Left colon (tissue), 2 donors: ENCODE measurements at regions not wholly inside any gene's neighbourhood (a gene's known extent, or its start where the extent isn't known, plus 50 kb on each side); places are given as distances from the start of the nearest gene placed in this dataset.

Experiments
- ATAC-seq: fragments of 200-7000 bp; cut with Tn5 transposase; one replicate; pipeline ENCODE4 v1.9.1; 2020; ENCODE audit warnings: mild to moderate bottlenecking, moderate library complexity
- DNase-seq, 2 donors: peaks; one replicate each; pipeline ENCODE4 v3.0.0-alpha.2; 2020
- intact Hi-C, 2 donors: fragments of 100-400 bp; cut with DNase I in 1 of 2; cut with micrococcal nuclease in 1 of 2; formaldehyde crosslinking; loops; one replicate each; pipeline versions ENCODE4 v1.11.2 to v1.14.0; 2022; cut with DNase I, micrococcal nuclease
- donor health status: DM: no; HTN: no; CAD: no.
- donor health status: DM: yes; HTN: yes; CAD: no.

DNA sequence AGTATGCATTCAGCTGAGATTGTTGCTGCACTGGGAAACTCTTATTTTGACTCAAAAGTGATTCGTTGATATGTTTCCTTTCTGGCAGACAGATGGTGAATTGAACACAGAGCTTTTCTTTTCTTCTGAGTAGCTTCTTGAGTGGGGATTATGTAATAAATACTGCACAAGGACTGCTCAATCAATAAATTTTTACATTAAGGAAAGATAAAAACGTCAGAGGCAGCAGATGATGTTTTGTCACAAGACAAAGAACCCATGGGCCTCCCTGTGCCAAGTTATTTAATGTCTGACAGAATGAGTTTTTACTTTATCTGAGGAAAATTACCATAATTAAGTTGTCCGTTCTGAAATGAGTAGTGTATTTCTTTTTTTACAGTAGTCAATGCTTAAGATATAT is 460.3 kb downstream of the UTRN start:
- ATAC-seq (no peak), DNase-seq (no peak)
- intact Hi-C loops, result no loop called here

- intact Hi-C loops, result no loop called here
- no peak for ATAC-seq
- DNase-seq, result no peak
Measured at GRCh38 chr6:144746902-144747469, 461.9 kb downstream of the UTRN start.

DNA sequence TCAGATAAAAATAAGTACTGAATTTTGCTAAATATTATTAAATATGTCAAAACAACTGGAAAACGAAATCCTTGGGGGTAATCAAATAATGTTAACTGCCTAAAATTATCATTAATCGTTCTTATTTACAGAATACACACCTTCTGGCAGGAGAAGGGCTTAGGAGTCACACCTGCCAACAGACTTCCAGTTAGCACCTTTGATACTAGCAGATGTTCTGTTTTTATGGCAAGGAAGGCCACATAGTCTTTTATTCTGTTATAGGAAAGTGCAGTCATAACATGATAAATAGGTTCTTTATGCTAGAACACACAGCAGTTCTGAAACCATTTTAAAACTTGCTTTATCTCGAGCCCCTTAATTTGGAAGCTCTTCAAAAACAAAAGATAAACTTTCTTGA is 464.1 kb downstream of the UTRN start:
- DNase-seq (no peak), ATAC-seq (peak; percentile 83)
- intact Hi-C loops, result no loop called here

DNA sequence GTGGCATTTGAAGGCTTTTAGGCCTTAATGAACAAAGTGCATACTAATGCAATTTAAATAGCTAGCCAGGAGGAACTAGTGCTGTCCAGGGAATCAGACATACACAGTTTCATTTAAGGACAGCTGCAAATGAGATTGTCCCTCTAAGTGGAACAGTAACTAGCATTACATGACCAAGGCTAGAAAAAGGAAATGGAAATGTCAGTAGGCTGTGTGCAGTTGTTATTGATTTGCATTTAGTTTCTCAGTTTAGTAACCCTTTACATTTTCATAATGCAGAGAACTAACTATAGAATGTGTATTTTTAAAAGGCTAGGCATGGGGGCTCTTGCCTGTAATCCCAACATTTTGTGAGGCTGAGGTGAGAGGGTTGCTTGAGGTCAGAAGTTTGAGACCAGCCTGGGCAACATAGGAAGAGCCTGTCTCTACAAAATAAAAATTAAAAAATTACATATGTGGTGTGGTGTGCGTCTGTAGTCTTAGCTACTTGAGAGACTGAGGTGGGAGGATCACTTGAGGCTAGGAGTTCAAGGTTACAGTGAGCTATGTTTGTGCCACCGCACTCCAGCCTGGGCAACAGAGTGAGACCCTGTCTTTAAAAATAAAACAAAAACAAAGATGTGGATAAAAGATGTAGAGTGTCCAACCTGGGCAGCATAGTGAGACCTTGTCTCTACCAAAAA is 468.0 kb downstream of the UTRN start:
- ATAC-seq (no peak), DNase-seq (no peak)
- intact Hi-C loops, result no loop called here

DNA sequence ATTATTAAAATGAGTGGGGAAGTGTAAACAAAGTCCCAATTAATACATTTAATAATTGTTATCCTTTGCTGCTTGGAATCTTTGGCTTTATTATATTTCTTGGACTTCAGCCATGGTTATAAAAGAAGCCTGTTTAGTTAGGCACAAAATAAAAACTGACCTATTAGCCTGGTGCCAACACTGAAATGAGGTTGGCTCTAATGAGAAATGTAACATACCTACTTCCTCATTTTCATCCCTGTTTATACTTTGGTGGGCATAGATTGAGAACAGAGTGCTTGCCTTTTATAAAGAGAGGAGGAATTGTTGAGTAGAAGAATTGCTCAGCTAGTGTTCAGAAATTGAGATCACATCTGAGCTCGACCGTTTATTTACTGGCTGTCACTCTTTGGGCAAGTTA is 471.3 kb downstream of the UTRN start:
- intact Hi-C loops, result no loop called here
- DNase-seq (no peak), ATAC-seq (no peak)

GRCh38 chr6:144757299-144757698 is 472.2 kb downstream of the UTRN start:
- intact Hi-C loops, result no loop called here
- DNase-seq, result no peak
- ATAC-seq, result no peak

DNA sequence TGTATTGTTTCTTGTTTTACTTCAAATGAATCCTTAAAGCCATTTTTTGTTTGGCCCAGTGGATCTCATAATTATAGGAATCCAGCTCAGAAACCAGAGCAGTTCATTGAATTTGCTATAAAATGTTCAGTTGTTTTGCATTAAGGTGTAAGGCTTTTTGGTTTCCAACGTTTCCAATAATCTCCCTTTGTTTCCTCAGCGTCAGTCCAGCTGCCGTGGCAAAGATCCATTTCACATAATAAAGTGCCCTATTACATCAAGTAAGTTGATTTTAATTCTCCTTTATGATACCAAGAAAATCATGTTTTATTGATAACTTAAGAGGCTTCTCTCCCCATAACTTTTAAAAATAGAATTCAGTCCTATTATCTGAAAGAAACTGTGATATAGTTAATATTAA is 472.6 kb downstream of the UTRN start:
- DNase-seq, result no peak
- intact Hi-C loops, result no loop called here
- ATAC-seq, result no peak

GRCh38 chr6:144758602-144759001 is 473.5 kb downstream of the UTRN start:
- intact Hi-C loops, result no loop called here
- ATAC-seq (no peak), DNase-seq (no peak)

DNA sequence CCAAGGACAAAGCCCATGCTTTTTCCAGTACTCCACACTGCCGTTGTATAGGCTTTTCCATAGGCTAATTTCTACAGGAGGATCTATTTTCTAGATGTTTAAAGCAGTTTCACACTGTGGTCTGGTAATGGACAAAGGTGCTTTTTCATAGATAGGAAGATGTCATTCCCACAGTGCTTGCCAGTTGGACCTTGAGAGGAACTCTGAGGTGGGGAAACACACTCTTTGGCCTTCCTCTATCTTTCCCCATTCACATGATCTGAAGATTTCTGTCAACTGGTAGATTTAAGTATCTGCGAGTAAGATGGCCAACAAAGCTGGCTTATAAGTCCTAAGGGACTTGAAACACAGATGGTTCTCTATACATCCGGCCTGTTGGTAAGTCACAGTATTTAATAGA is 477.3 kb downstream of the UTRN start:
- intact Hi-C loops, result no loop called here

GRCh38 chr6:144767051-144767450 is 481.9 kb downstream of the UTRN start:
- DNase-seq (no peak), ATAC-seq (no peak)
- intact Hi-C loops, result no loop called here

More for the DNA sequence above, 477.3 kb downstream of the UTRN start:
- DNase-seq (no peak), ATAC-seq (no peak)

DNA sequence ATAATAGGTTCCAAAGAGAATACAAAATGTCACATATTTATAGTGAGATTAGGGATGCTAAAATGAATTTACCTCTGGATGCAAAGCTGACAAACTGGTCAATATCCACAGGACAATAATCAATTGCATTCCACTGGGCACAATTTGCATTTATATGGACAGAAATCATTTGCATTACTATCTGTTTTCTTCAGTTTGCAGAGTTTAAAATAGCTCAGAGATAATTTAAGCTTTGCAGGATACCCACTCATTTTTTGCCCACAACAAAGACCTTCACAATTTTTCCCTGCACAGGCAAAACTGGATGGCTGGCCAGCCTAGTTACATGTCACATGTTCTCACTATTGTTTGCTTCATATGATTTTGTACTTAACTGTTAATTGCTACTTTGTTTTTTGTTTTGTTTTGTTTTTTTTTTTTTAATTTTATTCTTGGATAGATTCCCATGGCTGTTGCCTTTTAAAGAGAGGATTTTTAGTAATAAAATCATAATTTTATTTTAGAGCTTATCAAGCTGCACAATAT is 483.5 kb downstream of the UTRN start:
- DNase-seq (no peak), ATAC-seq (no peak)
- intact Hi-C loops, result no loop called here

GRCh38 chr6:144769142-144769541 is 484.0 kb downstream of the UTRN start:
- intact Hi-C loops, result no loop called here
- DNase-seq (no peak), ATAC-seq (no peak)

GRCh38 chr6:144776031-144776819 is 491.1 kb downstream of the UTRN start:
- DNase-seq (no peak), ATAC-seq (peak; percentile 71)
- intact Hi-C loops, result no loop called here

- ATAC-seq (no peak), DNase-seq (no peak)
- intact Hi-C loops, result no loop called here
Measured at GRCh38 chr6:144777249-144777648, 492.1 kb downstream of the UTRN start.

- ATAC-seq (no peak), DNase-seq (no peak)
- intact Hi-C loops, result no loop called here
Measured at GRCh38 chr6:144778056-144778455, 492.9 kb downstream of the UTRN start.

GRCh38 chr6:144778773-144779492 is 493.8 kb downstream of the UTRN start:
- intact Hi-C loops, result no loop called here
- DNase-seq (no peak), ATAC-seq (peak; percentile 74)

- no peak for ATAC-seq
- no peak for DNase-seq
- intact Hi-C loops, result no loop called here
Measured at GRCh38 chr6:144781836-144782235, 496.7 kb downstream of the UTRN start.

DNA sequence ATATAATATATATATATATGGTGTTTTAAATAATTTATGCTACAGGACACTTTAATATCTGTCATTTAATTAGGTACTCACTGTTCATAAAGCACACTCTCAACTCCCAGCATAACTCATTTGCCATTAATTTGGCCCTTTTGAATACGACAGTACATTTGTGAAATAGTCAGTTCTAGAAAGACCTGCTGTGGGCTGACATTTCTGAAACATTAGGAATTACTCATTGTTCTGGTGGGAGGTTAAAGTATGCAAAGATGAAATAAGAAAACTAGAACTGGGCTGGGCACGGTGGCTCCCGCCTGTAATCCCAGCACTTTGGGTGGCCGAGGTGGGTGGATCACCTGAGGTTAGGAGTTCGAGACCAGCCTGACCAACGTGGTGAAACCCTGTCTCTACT is 497.5 kb downstream of the UTRN start:
- intact Hi-C loops, result no loop called here
- DNase-seq, result no peak
- no peak for ATAC-seq

DNA sequence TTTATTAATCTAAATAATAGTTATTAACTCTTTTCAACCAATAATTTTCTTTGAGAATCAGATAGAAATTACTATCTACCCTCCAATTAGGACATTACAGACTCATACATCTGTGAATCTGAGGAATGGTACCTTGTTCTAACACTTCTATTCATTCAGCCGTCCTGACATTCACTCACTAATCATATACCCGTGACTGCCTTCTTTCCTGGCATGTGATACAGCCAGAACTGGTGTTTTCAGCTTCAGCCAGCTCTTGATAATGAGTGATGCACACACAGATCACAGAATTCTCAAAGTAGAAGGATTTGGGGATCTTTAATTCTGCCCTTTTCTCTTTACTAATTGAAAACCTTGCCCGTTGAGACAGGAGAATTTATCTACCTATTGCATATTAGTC is 499.9 kb downstream of the UTRN start:
- intact Hi-C loops, result no loop called here
- DNase-seq (no peak), ATAC-seq (no peak)

- no peak for ATAC-seq
- intact Hi-C loops, result no loop called here
- DNase-seq, result no peak
Measured at GRCh38 chr6:144786825-144787224, 501.7 kb downstream of the UTRN start.
